ENCODE measurements at regions not wholly inside any gene's neighbourhood (a gene's known extent, or its start where the extent isn't known, plus 50 kb on each side); places are given as distances from the start of the nearest gene placed in this dataset.

GRCh38 chr17:72393553-72393952 is 272.7 kb downstream of the SOX9 start:
- Histone ChIP-seq H3K27ac (ENCODE audit: low read depth, low read length) (no peak overlapping the region), H3K4me1 (ENCODE audit: control insufficient read depth, insufficient read depth, low read length) (no peaks in the 10 kb centered on the region), H3K9me3 (ENCODE audit: control insufficient read depth, low read length) (no peaks in the 10 kb centered on the region), H3K27me3 (ENCODE audit: control insufficient read depth, insufficient read depth, low read length, poor library complexity, severe bottlenecking) (peaks cover 56% of the 10 kb centered on the region), H3K36me3 (ENCODE audit: control insufficient read depth, insufficient read depth, low read length) (no peaks in the 10 kb centered on the region), H3K4me3 (ENCODE audit: low read length) (no peak overlapping the region), H3K9ac (ENCODE audit: extremely low read depth, low read length, poor library complexity, severe bottlenecking) (no peak overlapping the region)
- Mint-ChIP-seq H3K4me3 (no peak overlapping the region), H3K9me3 (no peaks in the 10 kb centered on the region), H3K4me1 (peaks cover 4% of the 10 kb centered on the region), H3K27ac (no peak overlapping the region), H3K27me3 (ENCODE audit: insufficient read depth) (peaks cover 82% of the 10 kb centered on the region), H3K36me3 (ENCODE audit: low read depth) (no peaks in the 10 kb centered on the region)
- no peak for TF ChIP-seq CTCF (conservative IDR thresholded peaks at IDR 0.05)
- WGBS, 2 experiments (ENCODE audit: insufficient coverage in 1 of 2, insufficient read length in 1 of 2), result 100% methylated on average over 2 of the region's 2 CpGs; no CpG with 5 or more reads in 1 of the 2 experiments
- DNase-seq, result no peak

- Mint-ChIP-seq H3K27ac (no peak overlapping the region), H3K4me3 (no peak overlapping the region), H3K4me1 (peaks cover 4% of the 10 kb centered on the region), H3K27me3 (ENCODE audit: insufficient read depth) (peaks cover 84% of the 10 kb centered on the region), H3K36me3 (ENCODE audit: low read depth) (no peaks in the 10 kb centered on the region), H3K9me3 (no peaks in the 10 kb centered on the region)
- Histone ChIP-seq H3K4me1 (ENCODE audit: control insufficient read depth, insufficient read depth, low read length) (no peaks in the 10 kb centered on the region), H3K4me3 (ENCODE audit: low read length) (no peak overlapping the region), H3K9me3 (ENCODE audit: control insufficient read depth, low read length) (no peaks in the 10 kb centered on the region), H3K9ac (ENCODE audit: extremely low read depth, low read length, poor library complexity, severe bottlenecking) (no peak overlapping the region), H3K36me3 (ENCODE audit: control insufficient read depth, insufficient read depth, low read length) (no peaks in the 10 kb centered on the region), H3K27ac (ENCODE audit: low read depth, low read length) (no peak overlapping the region), H3K27me3 (ENCODE audit: control insufficient read depth, insufficient read depth, low read length, poor library complexity, severe bottlenecking) (peaks cover 65% of the 10 kb centered on the region)
- DNase-seq, result no peak
- no peak for TF ChIP-seq CTCF (conservative IDR thresholded peaks at IDR 0.05)
- WGBS, 2 experiments (ENCODE audit: insufficient coverage in 1 of 2, insufficient read length in 1 of 2), result 95 to 97% methylated on average over 3 to 5 of the region's 6 CpGs
These were observed 273.7 kb downstream of the SOX9 start for GRCh38 chr17:72394531-72394930.

DNA sequence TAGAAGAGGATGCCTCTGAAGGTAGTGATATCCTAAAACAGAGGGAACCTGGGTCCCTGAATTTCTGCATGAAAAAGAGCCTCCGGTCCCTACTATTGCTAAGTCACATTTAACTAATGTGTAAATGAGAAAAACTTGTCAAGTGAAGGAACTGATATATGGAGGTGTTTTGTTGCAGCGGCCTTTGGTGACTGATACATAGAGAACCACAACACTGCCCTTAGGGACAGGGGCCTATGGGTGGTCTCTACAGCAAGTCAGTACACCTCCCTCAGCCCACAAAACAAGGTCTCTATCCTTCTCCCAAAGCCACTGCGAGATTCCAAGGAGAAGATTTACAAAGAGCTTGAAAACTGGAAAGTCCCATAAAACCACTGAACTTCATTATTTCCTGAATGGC is 275.3 kb downstream of the SOX9 start:
- Histone ChIP-seq H3K36me3 (ENCODE audit: control insufficient read depth, insufficient read depth, low read length) (no peaks in the 10 kb centered on the region), H3K4me3 (ENCODE audit: low read length) (no peak overlapping the region), H3K9ac (ENCODE audit: extremely low read depth, low read length, poor library complexity, severe bottlenecking) (no peak overlapping the region), H3K4me1 (ENCODE audit: control insufficient read depth, insufficient read depth, low read length) (no peaks in the 10 kb centered on the region), H3K27me3 (ENCODE audit: control insufficient read depth, insufficient read depth, low read length, poor library complexity, severe bottlenecking) (peaks cover 81% of the 10 kb centered on the region), H3K27ac (ENCODE audit: low read depth, low read length) (no peak overlapping the region), H3K9me3 (ENCODE audit: control insufficient read depth, low read length) (no peaks in the 10 kb centered on the region)
- H3K27me3 Mint-ChIP-seq (ENCODE audit: insufficient read depth), result peaks cover 93% of the 10 kb centered on the region
- peaks cover 4% of the 10 kb centered on the region for H3K4me1 Mint-ChIP-seq
- no peak overlapping the region for H3K27ac Mint-ChIP-seq
- WGBS, 2 experiments (ENCODE audit: insufficient coverage in 1 of 2, insufficient read length in 1 of 2), result 96 to 97% methylated on average over 3 of the region's 3 CpGs
- no peak overlapping the region for H3K4me3 Mint-ChIP-seq
- TF ChIP-seq CTCF (conservative IDR thresholded peaks at IDR 0.05), result no peak
- no peaks in the 10 kb centered on the region for H3K36me3 Mint-ChIP-seq (ENCODE audit: low read depth)
- DNase-seq, result no peak
- H3K9me3 Mint-ChIP-seq, result no peaks in the 10 kb centered on the region

Measured in endodermal cell (in vitro differentiated cells).